ENCODE measurements at regions not wholly inside any gene's neighbourhood (a gene's known extent, or its start where the extent isn't known, plus 50 kb on each side); places are given as distances from the start of the nearest gene placed in this dataset.
"Not testable (repeated sequence)": the region's sequence is repeated elsewhere in the genome, so short reads cannot be mapped to it uniquely, and the experiment has no call there.

GRCh38 chr13:62799931-62800436, 1384.3 kb upstream of the PCDH20 start:
- no peak for DNase-seq

GRCh38 chr13:62799038-62799535, 1383.4 kb upstream of the PCDH20 start:
- DNase-seq, result no peak

- DNase-seq, result no peak
These were observed 1378.2 kb upstream of the PCDH20 start for GRCh38 chr13:62793850-62794249.

GRCh38 chr13:62781866-62782265, 1366.2 kb upstream of the PCDH20 start:
- DNase-seq, result no peak

- DNase-seq, result no peak
These were observed 1363.5 kb upstream of the PCDH20 start for GRCh38 chr13:62779161-62779560.

- no peak for DNase-seq
These were observed 1351.8 kb upstream of the PCDH20 start for GRCh38 chr13:62767473-62767872.

GRCh38 chr13:62760724-62761123, 1345.1 kb upstream of the PCDH20 start:
- DNase-seq, result no peak

- no peak for DNase-seq
These were observed 1332.0 kb upstream of the PCDH20 start for GRCh38 chr13:62747629-62748028.

GRCh38 chr13:62747152-62747551, 1331.5 kb upstream of the PCDH20 start:
- DNase-seq, result no peak

- not testable (repeated sequence) for DNase-seq
These were observed 1314.1 kb upstream of the PCDH20 start for GRCh38 chr13:62729746-62730145.

GRCh38 chr13:62721893-62722292, 1306.2 kb upstream of the PCDH20 start:
- DNase-seq, result no peak

- not testable (repeated sequence) for DNase-seq
These were observed 1296.3 kb upstream of the PCDH20 start for GRCh38 chr13:62711948-62712347.

GRCh38 chr13:62710787-62711186, 1295.1 kb upstream of the PCDH20 start:
- DNase-seq, result no peak

GRCh38 chr13:62706048-62706447, 1290.4 kb upstream of the PCDH20 start:
- no peak for DNase-seq

GRCh38 chr13:62704875-62705274, 1289.2 kb upstream of the PCDH20 start:
- no peak for DNase-seq

- no peak for DNase-seq
These were observed 1286.9 kb upstream of the PCDH20 start for GRCh38 chr13:62702502-62702901.

- no peak for DNase-seq
These were observed 1282.1 kb upstream of the PCDH20 start for GRCh38 chr13:62697701-62698100.

GRCh38 chr13:62696490-62696889, 1280.8 kb upstream of the PCDH20 start:
- no peak for DNase-seq

- DNase-seq, result no peak
These were observed 1272.1 kb upstream of the PCDH20 start for GRCh38 chr13:62687732-62688131.

- no peak for DNase-seq
These were observed 1268.7 kb upstream of the PCDH20 start for GRCh38 chr13:62684359-62684758.

GRCh38 chr13:62682788-62683187, 1267.1 kb upstream of the PCDH20 start:
- no peak for DNase-seq

- DNase-seq, result no peak
These were observed 1262.4 kb upstream of the PCDH20 start for GRCh38 chr13:62678039-62678438.

- no peak for DNase-seq
These were observed 1248.1 kb upstream of the PCDH20 start for GRCh38 chr13:62663767-62664166.

- no peak for DNase-seq
These were observed 1243.7 kb upstream of the PCDH20 start for GRCh38 chr13:62659365-62659764.

- DNase-seq, result no peak
These were observed 1237.7 kb upstream of the PCDH20 start for GRCh38 chr13:62653371-62653770.

Data from activated gamma-delta T cell (primary cell).